ENCODE measurements at regions not wholly inside any gene's neighbourhood (a gene's known extent, or its start where the extent isn't known, plus 50 kb on each side); places are given as distances from the start of the nearest gene placed in this dataset.

DNA sequence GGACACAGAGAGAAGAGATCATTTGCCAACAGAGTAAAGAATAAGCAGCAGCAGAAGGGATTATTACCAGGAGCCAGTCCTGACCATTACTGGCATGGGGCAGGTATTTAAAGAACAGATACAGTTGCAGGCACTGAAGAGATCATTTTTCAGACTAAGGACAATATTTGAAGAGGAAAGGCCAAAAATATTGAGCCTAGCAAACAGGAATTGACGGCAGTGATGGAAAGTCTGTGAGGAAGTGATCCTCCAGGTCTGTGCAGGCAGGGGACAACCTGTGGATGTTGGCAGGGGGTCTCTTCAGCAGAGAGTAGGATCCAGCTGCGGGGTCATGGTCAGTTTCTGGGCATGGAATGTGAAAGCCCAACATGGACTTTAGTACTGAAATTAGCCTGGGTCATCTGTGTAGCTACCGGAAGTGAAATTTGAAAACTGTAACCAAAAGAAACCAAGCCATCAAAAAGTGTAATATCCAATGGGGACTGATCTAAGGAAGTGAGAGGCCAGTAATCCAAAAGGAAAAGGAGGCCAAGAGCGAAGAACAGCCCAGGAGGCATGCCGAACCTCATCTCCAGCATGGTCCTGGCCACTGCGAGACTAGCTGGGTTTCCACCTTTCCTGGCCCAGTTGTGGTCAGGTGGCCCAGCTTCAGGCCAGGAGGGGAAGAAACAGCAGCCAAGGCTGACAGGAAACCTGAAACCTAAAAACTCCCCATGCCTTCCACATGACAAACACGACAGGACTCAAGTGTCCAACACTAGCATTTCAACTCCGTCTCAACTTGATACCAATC lies 115.1 kb upstream of the TNFAIP3 start:
- no peaks in the 10 kb centered on the region for H3K79me2 ChIP-seq (ENCODE audit: control insufficient read depth in 1 of 2, insufficient read depth in 2 of 2, low read length in 2 of 2)
- no peak overlapping the region for H4K5ac ChIP-seq (ENCODE audit: insufficient read length, low read depth, low read length)
- no peak overlapping the region for H4K91ac ChIP-seq (replicated peaks; ENCODE audit: insufficient read length, low read length)
- FAIRE-seq (no peak), DNase-seq (ENCODE audit: low read depth in 1 of 2, low spot score in 2 of 2) (no peak)
- H3K23me2 ChIP-seq (ENCODE audit: low read depth, low read length): no peaks in the 10 kb centered on the region; the same call in 1 of the 2 replicates
- ChIA-PET POLR2A (ENCODE audit: partially characterized antibody) (no interaction called here), CTCF (ENCODE audit: partially characterized antibody) (interaction anchor here (0.7 kb wide), 1 partner anchor 55 kb away, joined by 3 read pairs; no protein-coding TSS in a partner anchor)
- H3K27me3 ChIP-seq (replicated peaks in 1 of 4; ENCODE audit: control insufficient read depth in 3 of 4, extremely low read depth in 1 of 4, insufficient read depth in 3 of 4, low read length in 3 of 4): no peaks in the 10 kb centered on the region
- H2AK5ac ChIP-seq (ENCODE audit: low read depth, low read length): no peak overlapping the region
- no peaks in the 10 kb centered on the region for H3K36me3 ChIP-seq (ENCODE audit: control insufficient read depth in 2 of 4, insufficient read depth in 4 of 4, low read length in 3 of 4)
- H4K8ac ChIP-seq (ENCODE audit: extremely low read depth, insufficient read depth, low read length): no peak overlapping the region
- no peak overlapping the region for H3K27ac ChIP-seq (ENCODE audit: low read depth, low read length)
- H3K14ac ChIP-seq (ENCODE audit: insufficient read length): no peak overlapping the region
- H3K79me1 ChIP-seq (ENCODE audit: low read depth, low read length): no peaks in the 10 kb centered on the region
- H2BK15ac ChIP-seq (ENCODE audit: low read length): no peak overlapping the region
- no peak overlapping the region for H2BK12ac ChIP-seq (ENCODE audit: low read depth, low read length)
- H4K20me1 ChIP-seq (replicated peaks in 1 of 2; ENCODE audit: control insufficient read depth in 1 of 2, insufficient read depth in 2 of 2, low read length in 2 of 2): no peaks in the 10 kb centered on the region
- no peak overlapping the region for H2BK20ac ChIP-seq (ENCODE audit: low read length)
- H2AFZ ChIP-seq (ENCODE audit: low read length): peak overlapping the region; percentile 43; the same call in 1 of the 2 replicates
- H3K9me3 ChIP-seq (ENCODE audit: insufficient read depth in 2 of 2, low read depth in 1 of 2, low read length in 1 of 2): no peaks in the 10 kb centered on the region
- WGBS, 2 experiments (ENCODE audit: extremely low coverage in 1 of 2, insufficient coverage in 1 of 2, insufficient read length in 1 of 2, insufficient replicate concordance in 2 of 2, low coverage in 1 of 2, low lambda C conversion rate in 2 of 2, missing lambda C conversion rate in 1 of 2): 91% methylated on average over 8 of the region's 8 CpGs; no CpG with 5 or more reads in 1 of the 2 experiments
- H2BK120ac ChIP-seq (replicated peaks; ENCODE audit: low read depth, low read length): no peak overlapping the region
- no peak overlapping the region for H3K56ac ChIP-seq (replicated peaks; ENCODE audit: insufficient read length, low read depth, low read length)
- H3K4me1 ChIP-seq (replicated peaks in 1 of 4; ENCODE audit: control insufficient read depth in 3 of 4, insufficient read depth in 4 of 4, low read length in 3 of 4): no peaks in the 10 kb centered on the region
- H3K18ac ChIP-seq (ENCODE audit: extremely low read depth, low read length): no peak overlapping the region
- H3K4me2 ChIP-seq (ENCODE audit: insufficient read depth in 1 of 2, low read depth in 2 of 2, low read length in 2 of 2): no peak overlapping the region
- H3K4ac ChIP-seq (replicated peaks; ENCODE audit: insufficient read length, low read depth, low read length): no peak overlapping the region
- H2BK5ac ChIP-seq (ENCODE audit: low read depth, low read length): no peak overlapping the region
- H3K9ac ChIP-seq (replicated peaks in 1 of 4; ENCODE audit: extremely low read depth in 1 of 4, low read depth in 3 of 4, low read length in 3 of 4): no peak overlapping the region
- no peak overlapping the region for H3K4me3 ChIP-seq (ENCODE audit: extremely low read depth in 1 of 4, insufficient read depth in 2 of 4, low read depth in 3 of 4, low read length in 4 of 4)
- no peak overlapping the region for H3K23ac ChIP-seq (ENCODE audit: insufficient read length)
- TF ChIP-seq E2F6 (IDR thresholded peaks at IDR 0.05): no peak
- no peak for TF ChIP-seq SP4 (IDR thresholded peaks at IDR 0.05; ENCODE audit: low read length)
- TF ChIP-seq BACH1 (IDR thresholded peaks at IDR 0.05; ENCODE audit: low read length): no peak
- TF ChIP-seq RBBP5 (IDR thresholded peaks at IDR 0.05; ENCODE audit: borderline replicate concordance, low read depth, low read length): no peak
- TF ChIP-seq PHF8 (conservative IDR thresholded peaks at IDR 0.05; ENCODE audit: low read depth, low read length): no peak
- no peak for TF ChIP-seq NRF1 (IDR thresholded peaks at IDR 0.05; ENCODE audit: low read depth, low read length)
- TF ChIP-seq POLR2A (IDR thresholded peaks at IDR 0.05; ENCODE audit: control extremely low read depth in 1 of 2, low read depth in 2 of 2, low read length in 2 of 2): no peak
- no peak for TF ChIP-seq EP300 (IDR thresholded peaks at IDR 0.05; ENCODE audit: borderline replicate concordance in 1 of 2, low read depth in 2 of 2, low read length in 2 of 2)
- TF ChIP-seq GABPA (IDR thresholded peaks at IDR 0.05; ENCODE audit: borderline replicate concordance, insufficient read depth, low read length): no peak
- TF ChIP-seq EGR1 (IDR thresholded peaks at IDR 0.05; ENCODE audit: borderline replicate concordance, low read depth, low read length): no peak
- no peak for TF ChIP-seq ZNF274 (IDR thresholded peaks at IDR 0.05; ENCODE audit: borderline replicate concordance, extremely low read depth, low read length)
- TF ChIP-seq KDM1A (IDR thresholded peaks at IDR 0.05; ENCODE audit: borderline replicate concordance, low read length): no peak
- TF ChIP-seq TEAD4 (IDR thresholded peaks at IDR 0.05; ENCODE audit: low read depth, low read length): no peak

All from H1 (cell line).